GM23338 (cell line): ENCODE measurements at regions not wholly inside any gene's neighbourhood (a gene's known extent, or its start where the extent isn't known, plus 50 kb on each side); places are given as distances from the start of the nearest gene placed in this dataset.
A peak's percentile ranks its signal among the peaks of the same experiment; 100 is the strongest.

Experiments used
- ATAC-seq: fragments of 200-7000 bp; cut with Tn5 transposase; 3 replicates; pipeline ENCODE4 v1.9.1; 2020
- DNase-seq: peaks from one replicate; pipeline ENCODE4 v3.0.0-alpha.2; 2015; ENCODE audit warnings: low spot score
- H2AFZ ChIP-seq: fragments of 200-600 bp; sonication (generic); 2 replicates; pipeline ENCODE4 v1.8.0; 2016; ENCODE audit warnings: antibody characterized with exemption, mild to moderate bottlenecking, moderate library complexity
- H3F3A ChIP-seq: fragments of 200-600 bp; sonication (generic); replicated peaks from 2 replicates; pipeline ENCODE4 v1.8.0; 2017; ENCODE audit warnings: antibody characterized with exemption, mixed run types, low read depth
- H3K27ac ChIP-seq: fragments of 200-600 bp; sonication (generic); 2 replicates; pipeline ENCODE4 v1.6.1; 2016; ENCODE audit warnings: low read depth
- H3K27me3 ChIP-seq: fragments of 200-600 bp; sonication (generic); 2 replicates; pipeline ENCODE4 v1.8.0; 2016; ENCODE audit warnings: mild to moderate bottlenecking, mixed run types, moderate library complexity; ENCODE audit not compliant: insufficient read depth
- H3K36me3 ChIP-seq: fragments of 200-600 bp; sonication (generic); 2 replicates; pipeline ENCODE4 v1.8.0; 2016; ENCODE audit warnings: mild to moderate bottlenecking; ENCODE audit not compliant: insufficient read depth
- H3K4me1 ChIP-seq: fragments of 200-600 bp; sonication (generic); 2 replicates; pipeline ENCODE4 v1.8.0; 2016; ENCODE audit warnings: mild to moderate bottlenecking, moderate library complexity; ENCODE audit not compliant: insufficient read depth
- H3K4me2 ChIP-seq: fragments of 200-600 bp; sonication (generic); 2 replicates; pipeline ENCODE4 v1.7.1; 2017; ENCODE audit warnings: mixed run types
- H3K4me3 ChIP-seq: fragments of 200-600 bp; sonication (generic); 2 replicates; pipeline ENCODE4 v1.6.1; 2016; ENCODE audit warnings: mixed run types
- H3K79me2 ChIP-seq: fragments of 200-600 bp; sonication (generic); replicated peaks from 2 replicates; pipeline ENCODE4 v1.8.0; 2017; ENCODE audit warnings: mild to moderate bottlenecking; ENCODE audit not compliant: insufficient read depth
- H3K9me2 ChIP-seq: fragments of 200-600 bp; sonication (generic); 2 replicates; pipeline ENCODE4 v1.8.0; 2017; ENCODE audit not compliant: insufficient read depth
- H4K20me1 ChIP-seq: fragments of 200-600 bp; sonication (generic); replicated peaks from 2 replicates; pipeline ENCODE4 v1.8.0; 2017; ENCODE audit warnings: mild to moderate bottlenecking; ENCODE audit not compliant: insufficient read depth
- H3K27ac Mint-ChIP-seq: 2 replicates; pipeline ENCODE4 v1.8.0; 2020; ENCODE audit warnings: inconsistent platforms, mild to moderate bottlenecking, moderate library complexity, mixed read lengths
- H3K27me3 Mint-ChIP-seq: 3 replicates; pipeline ENCODE4 v1.8.0; 2022; ENCODE audit warnings: low read depth, mild to moderate bottlenecking, moderate library complexity, mixed read lengths, inconsistent platforms; ENCODE audit not compliant: insufficient read depth, poor library complexity
- H3K36me3 Mint-ChIP-seq: 3 replicates; pipeline ENCODE4 v1.8.0; 2021; ENCODE audit warnings: low read depth, mild to moderate bottlenecking, inconsistent platforms, moderate library complexity, mixed read lengths
- H3K4me1 Mint-ChIP-seq: 3 replicates; pipeline ENCODE4 v1.8.0; 2020; ENCODE audit warnings: mild to moderate bottlenecking, inconsistent platforms, mixed read lengths
- H3K4me3 Mint-ChIP-seq: 3 replicates; pipeline ENCODE4 v1.8.0; 2021; ENCODE audit warnings: moderate library complexity, mild to moderate bottlenecking, inconsistent platforms, mixed read lengths
- H3K9me3 Mint-ChIP-seq: 3 replicates; pipeline ENCODE4 v1.8.0; 2020; ENCODE audit warnings: moderate library complexity, mild to moderate bottlenecking, inconsistent platforms, mixed read lengths
- CREB1 ChIP-seq: fragments of 250-450 bp; sonication (Bioruptor Pico); IDR thresholded peaks from 2 replicates; pipeline ENCODE4 v1.5.0; 2020; ENCODE audit warnings: low read depth, mild to moderate bottlenecking, moderate library complexity
- ETS1 ChIP-seq: IDR thresholded peaks from 2 replicates; pipeline ENCODE4 v1.6.1; 2016; ENCODE audit warnings: antibody characterized with exemption
- EZH2 ChIP-seq: fragments of 200-600 bp; sonication (generic); IDR thresholded peaks from one replicate; pipeline ENCODE4 v1.8.0; 2017; ENCODE audit warnings: antibody characterized with exemption, mild to moderate bottlenecking, low read depth; ENCODE audit not compliant: unreplicated experiment
- EZH2phosphoT487 ChIP-seq: fragments of 200-600 bp; sonication (generic); IDR thresholded peaks from one replicate; pipeline ENCODE4 v1.8.1; 2018; ENCODE audit warnings: antibody characterized with exemption; ENCODE audit not compliant: unreplicated experiment
- JUNB ChIP-seq: IDR thresholded peaks from one replicate; pipeline ENCODE4 v1.6.1; 2016; ENCODE audit warnings: antibody characterized with exemption; ENCODE audit not compliant: unreplicated experiment
- NANOG ChIP-seq: IDR thresholded peaks from 2 replicates; pipeline ENCODE4 v1.6.1; 2016; ENCODE audit warnings: antibody characterized with exemption, borderline replicate concordance
- POLR2AphosphoS5 ChIP-seq: IDR thresholded peaks from 2 replicates; pipeline ENCODE4 v1.6.1; 2016; ENCODE audit warnings: antibody characterized with exemption, low read depth
- REST ChIP-seq: IDR thresholded peaks from one replicate; pipeline ENCODE4 v1.6.1; 2018; ENCODE audit warnings: antibody characterized with exemption; ENCODE audit not compliant: unreplicated experiment
- STAT1 ChIP-seq: IDR thresholded peaks from one replicate; pipeline ENCODE4 v1.6.1; 2016; ENCODE audit warnings: antibody characterized with exemption; ENCODE audit not compliant: unreplicated experiment
- ZNF114 ChIP-seq: fragments of 250-450 bp; sonication (Bioruptor Pico); IDR thresholded peaks from 2 replicates; pipeline ENCODE4 v1.5.0; 2020; ENCODE audit warnings: mild to moderate bottlenecking, moderate library complexity
- ZNF331 ChIP-seq: fragments of 250-450 bp; sonication (Bioruptor Pico); IDR thresholded peaks from 2 replicates; pipeline ENCODE4 v1.5.0; 2020; ENCODE audit warnings: low read depth, mild to moderate bottlenecking, moderate library complexity

- Mint-ChIP-seq H3K27me3 (peaks cover 2% of the 10 kb centered on the region), H3K4me1 (peaks cover 4% of the 10 kb centered on the region; the same call in 2 of the 3 replicates), H3K9me3 (peaks cover 20% of the 10 kb centered on the region), H3K36me3 (peaks cover 15% of the 10 kb centered on the region), H3K27ac (no peak overlapping the region), H3K4me3 (no peak overlapping the region)
- Histone ChIP-seq H3K9me2 (0 out of 2 replicates have a peak, but pooled peaks cover 13% of the 10 kb centered on the region), H3K4me1 (no peaks in the 10 kb centered on the region), H3F3A (no peaks in the 10 kb centered on the region), H3K27me3 (no peaks in the 10 kb centered on the region), H2AFZ (0 out of 2 replicates have a peak overlapping the region, but pooled peaks have one; percentile 70), H3K79me2 (no peaks in the 10 kb centered on the region), H3K27ac (no peak overlapping the region), H3K36me3 (no peaks in the 10 kb centered on the region), H4K20me1 (no peaks in the 10 kb centered on the region), H3K4me3 (no peak overlapping the region), H3K4me2 (no peak overlapping the region)
- peak; percentile 3 for DNase-seq
- no peak for ATAC-seq
- TF ChIP-seq JUNB (no peak), ZNF331 (CRISPR knock-in tag) (no peak), EZH2 (no peak), NANOG (no peak), ZNF114 (CRISPR knock-in tag) (no peak), CREB1 (no peak), POLR2AphosphoS5 (no peak), ETS1 (no peak), EZH2phosphoT487 (no peak), REST (no peak), STAT1 (no peak)
Observed at GRCh38 chr21:21997390-21998333, 999.5 kb downstream of the NCAM2 start.
